Large intestine (tissue), 3 donors: ENCODE measurements at regions not wholly inside any gene's neighbourhood (a gene's known extent, or its start where the extent isn't known, plus 50 kb on each side); places are given as distances from the start of the nearest gene placed in this dataset.

Experiments
- DNase-seq, 2 donors: peaks; one replicate each; pipeline versions ENCODE4 v3.0.0 to v3.0.0-alpha.2; 2013
- H3K27ac ChIP-seq: one replicate; pipeline ENCODE4 v1.5.1; 2013; ENCODE audit warnings: low read length
- H3K27me3 ChIP-seq: 2 replicates; pipeline ENCODE4 v1.6.1; 2013; ENCODE audit warnings: low read length; ENCODE audit not compliant: control insufficient read depth, insufficient read depth
- H3K36me3 ChIP-seq: 2 replicates; pipeline ENCODE4 v1.6.1; 2013; ENCODE audit warnings: low read length; ENCODE audit not compliant: control insufficient read depth, insufficient read depth
- H3K4me1 ChIP-seq: one replicate; pipeline ENCODE4 v1.6.1; 2013; ENCODE audit warnings: low read length; ENCODE audit not compliant: control insufficient read depth, insufficient read depth
- H3K4me3 ChIP-seq: one replicate; pipeline ENCODE4 v1.5.1; 2013; ENCODE audit warnings: low read length
- H3K9me3 ChIP-seq: one replicate; pipeline ENCODE4 v1.6.1; 2013; ENCODE audit warnings: mild to moderate bottlenecking, low read depth, low read length, moderate library complexity; ENCODE audit not compliant: control insufficient read depth
- WGBS: methylation state at CpG from one replicate; pipeline ENCODE4 v1.1.5; 2013; ENCODE audit warnings: low lambda C conversion rate; ENCODE audit not compliant: insufficient coverage; 5-methylcytosine and 5-hydroxymethylcytosine counted together

DNA sequence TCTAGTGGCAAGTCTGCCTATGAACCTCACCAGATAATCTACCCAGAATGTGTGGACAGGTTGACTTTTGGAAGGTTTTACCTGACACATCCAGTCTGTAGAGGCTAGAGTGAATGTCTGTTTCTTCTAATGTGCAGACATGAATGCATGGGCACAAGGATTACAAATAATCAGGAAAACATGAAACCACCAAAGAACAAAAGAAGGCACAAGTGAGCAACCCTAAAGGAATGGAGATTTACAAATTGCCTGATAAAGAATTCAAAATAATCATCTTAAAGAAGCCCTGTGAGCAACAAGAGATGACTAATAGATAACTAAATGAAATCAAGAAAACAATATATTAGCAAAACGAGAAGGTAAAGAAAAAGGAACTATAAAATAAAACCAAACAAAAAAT, 876.1 kb upstream of the ADGRB3 start:
- H3K4me3 ChIP-seq, result no peak overlapping the region
- H3K36me3 ChIP-seq, result no peaks in the 10 kb centered on the region
- no peaks in the 10 kb centered on the region for H3K4me1 ChIP-seq
- no peak for DNase-seq
- no peaks in the 10 kb centered on the region for H3K9me3 ChIP-seq
- H3K27me3 ChIP-seq, result no peaks in the 10 kb centered on the region
- 100% methylated on average over 1 of the region's 1 CpG for WGBS
- H3K27ac ChIP-seq, result no peak overlapping the region

DNA sequence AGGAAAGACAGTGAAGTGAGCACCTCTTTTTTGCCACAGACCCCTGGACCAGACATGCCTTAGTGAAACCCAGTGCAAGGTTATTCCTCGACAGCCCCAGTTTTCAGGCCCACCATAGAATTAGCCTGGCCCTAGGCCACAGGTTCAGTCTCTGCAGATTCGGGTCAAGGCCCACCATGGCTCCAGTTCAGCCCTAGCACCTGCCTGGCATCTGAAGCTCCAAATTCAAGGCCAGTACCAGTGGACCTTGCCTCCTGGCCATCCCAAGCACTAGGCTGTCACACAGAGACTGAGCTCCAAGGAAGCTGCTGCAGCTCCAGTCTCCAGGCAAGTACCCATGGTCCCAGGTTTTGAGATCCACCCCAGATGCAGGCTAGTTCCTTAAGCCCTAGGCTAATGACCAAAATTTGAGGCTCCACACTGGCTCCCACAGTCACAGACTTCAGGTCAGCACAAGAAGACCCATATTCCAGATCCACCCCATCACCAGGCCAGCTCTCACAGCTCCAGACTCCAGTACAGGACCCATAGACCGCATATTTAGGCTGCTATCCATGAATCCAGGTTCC, 877.5 kb upstream of the ADGRB3 start:
- Histone ChIP-seq H3K4me3 (no peak overlapping the region), H3K27ac (no peak overlapping the region)
- WGBS, result no CpG with 5 or more reads among the region's 3 CpGs

DNA sequence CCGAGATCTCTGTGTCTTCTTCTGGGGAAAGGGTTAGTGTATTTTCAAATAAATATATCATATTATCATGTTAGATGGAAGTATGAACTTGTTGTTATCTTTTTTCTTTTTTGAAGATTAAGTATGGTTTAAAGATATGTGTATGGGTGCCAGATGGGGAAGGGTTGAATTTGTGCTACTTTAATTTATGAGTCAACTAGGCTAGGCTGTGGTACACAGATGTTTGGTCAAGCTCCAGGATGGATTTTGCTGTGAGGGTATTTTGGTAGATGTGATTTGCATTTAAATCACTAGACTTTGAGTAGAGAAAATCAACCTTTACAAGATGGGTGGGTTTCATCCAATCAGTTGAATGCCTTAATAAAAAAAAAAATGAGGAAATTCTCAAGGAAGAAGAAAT, 886.6 kb upstream of the ADGRB3 start:
- DNase-seq, result no peak

More for the DNA sequence above, 877.5 kb upstream of the ADGRB3 start:
- Histone ChIP-seq H3K36me3 (no peaks in the 10 kb centered on the region), H3K4me1 (no peaks in the 10 kb centered on the region), H3K9me3 (peaks cover 1% of the 10 kb centered on the region), H3K27me3 (no peaks in the 10 kb centered on the region)
- DNase-seq, result no peak

GRCh38 chr6:67736816-67737215, 898.3 kb upstream of the ADGRB3 start:
- peaks cover 7% of the 10 kb centered on the region for H3K9me3 ChIP-seq

More for the DNA sequence above, 886.6 kb upstream of the ADGRB3 start:
- no peaks in the 10 kb centered on the region for H3K4me1 ChIP-seq
- H3K36me3 ChIP-seq, result no peaks in the 10 kb centered on the region
- no peak overlapping the region for H3K27ac ChIP-seq
- no peaks in the 10 kb centered on the region for H3K27me3 ChIP-seq
- WGBS, result 88% methylated on average over 1 of the region's 1 CpG
- H3K9me3 ChIP-seq, result peaks cover 5% of the 10 kb centered on the region
- no peak overlapping the region for H3K4me3 ChIP-seq

GRCh38 chr6:67736161-67736560, 898.9 kb upstream of the ADGRB3 start:
- peaks cover 7% of the 10 kb centered on the region for H3K9me3 ChIP-seq
- H3K4me1 ChIP-seq, result no peaks in the 10 kb centered on the region
- H3K4me3 ChIP-seq, result no peak overlapping the region
- DNase-seq, result no peak
- H3K27ac ChIP-seq, result no peak overlapping the region
- H3K27me3 ChIP-seq, result no peaks in the 10 kb centered on the region
- no peaks in the 10 kb centered on the region for H3K36me3 ChIP-seq

More at GRCh38 chr6:67736816-67737215, 898.3 kb upstream of the ADGRB3 start:
- DNase-seq, result no peak
- Histone ChIP-seq H3K36me3 (no peaks in the 10 kb centered on the region), H3K4me3 (no peak overlapping the region), H3K27ac (no peak overlapping the region), H3K4me1 (no peaks in the 10 kb centered on the region), H3K27me3 (no peaks in the 10 kb centered on the region)

- no peak overlapping the region for H3K4me3 ChIP-seq
- H3K27me3 ChIP-seq, result no peaks in the 10 kb centered on the region
- no peak for DNase-seq
- H3K36me3 ChIP-seq, result no peaks in the 10 kb centered on the region
- peaks cover 7% of the 10 kb centered on the region for H3K9me3 ChIP-seq
- 89% methylated on average over 1 of the region's 1 CpG for WGBS
- no peaks in the 10 kb centered on the region for H3K4me1 ChIP-seq
- H3K27ac ChIP-seq, result no peak overlapping the region
Observed at GRCh38 chr6:67735623-67736022, 899.5 kb upstream of the ADGRB3 start.

- no peak for DNase-seq
- Histone ChIP-seq H3K27me3 (no peaks in the 10 kb centered on the region), H3K9me3 (peaks cover 8% of the 10 kb centered on the region), H3K4me1 (no peaks in the 10 kb centered on the region), H3K4me3 (no peak overlapping the region), H3K36me3 (no peaks in the 10 kb centered on the region), H3K27ac (no peak overlapping the region)
- WGBS, result 100% methylated on average over 1 of the region's 14 CpGs
Observed at GRCh38 chr6:67722861-67723261, 912.2 kb upstream of the ADGRB3 start.

DNA sequence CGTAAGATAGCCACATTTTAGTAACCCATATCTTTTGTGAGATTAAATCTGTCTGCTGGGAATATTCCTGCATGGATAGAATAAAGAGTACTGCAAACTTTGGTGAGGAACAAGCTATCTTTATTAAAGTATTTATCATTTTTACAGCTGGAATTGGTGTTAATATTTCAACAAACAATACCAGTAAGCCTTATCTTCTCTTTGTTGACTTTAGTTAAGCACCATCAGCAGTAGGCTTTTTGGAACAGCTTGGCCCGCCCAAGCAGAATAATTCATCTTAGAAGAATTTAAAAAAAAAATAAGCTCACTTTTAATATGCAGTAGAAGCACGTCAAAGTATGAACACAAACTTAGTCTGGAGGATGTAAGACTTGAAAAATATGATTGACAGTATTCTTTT, 917.8 kb upstream of the ADGRB3 start:
- 20% methylated on average over 3 of the region's 3 CpGs for WGBS
- DNase-seq, result no peak
- H3K36me3 ChIP-seq, result no peaks in the 10 kb centered on the region

DNA sequence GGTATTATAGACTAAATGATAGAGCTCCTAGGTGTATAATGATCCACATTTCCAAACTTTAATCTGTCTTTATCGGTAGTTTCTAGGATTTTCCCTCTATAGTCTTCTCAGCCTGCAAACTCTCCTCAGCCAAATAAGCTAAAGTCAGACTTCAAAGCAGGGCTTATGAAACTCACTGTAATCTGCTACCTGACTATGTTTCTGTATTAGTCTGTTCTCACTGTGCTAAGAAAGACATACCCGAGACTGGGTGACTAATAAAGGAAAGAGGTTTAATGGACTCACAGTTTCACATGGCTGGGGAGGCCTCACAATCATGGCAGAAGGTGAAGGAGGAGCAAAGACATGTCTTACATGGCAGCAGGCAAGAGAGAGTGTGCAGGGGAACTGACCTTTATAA, 928.7 kb upstream of the ADGRB3 start:
- Histone ChIP-seq H3K9me3 (peaks cover 3% of the 10 kb centered on the region), H3K36me3 (no peaks in the 10 kb centered on the region), H3K27ac (no peak overlapping the region), H3K4me1 (no peaks in the 10 kb centered on the region), H3K27me3 (no peaks in the 10 kb centered on the region), H3K4me3 (no peak overlapping the region)
- DNase-seq, result no peak
- WGBS, result no CpG with 5 or more reads among the region's 2 CpGs

More for the DNA sequence above, 917.8 kb upstream of the ADGRB3 start:
- Histone ChIP-seq H3K27ac (no peak overlapping the region), H3K9me3 (no peaks in the 10 kb centered on the region), H3K4me1 (no peaks in the 10 kb centered on the region), H3K4me3 (no peak overlapping the region), H3K27me3 (no peaks in the 10 kb centered on the region)

DNA sequence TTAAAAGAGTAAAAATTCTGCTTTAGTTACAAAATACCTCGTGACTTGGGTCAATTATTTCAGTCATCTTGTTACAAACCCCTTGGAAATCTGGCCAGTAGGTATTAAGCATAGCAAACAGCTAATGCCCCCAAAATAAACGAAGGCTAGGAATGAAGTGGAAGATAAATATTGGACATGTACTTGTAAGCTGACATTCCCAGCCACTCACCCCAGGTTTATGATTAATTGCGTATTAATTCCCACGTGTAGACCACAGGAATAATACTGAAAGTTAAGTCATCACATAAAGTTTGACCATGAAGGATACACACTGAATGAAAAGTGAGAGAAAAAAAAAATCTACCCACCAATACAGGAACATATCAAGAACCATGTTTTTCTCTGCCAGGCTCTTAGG, 936.5 kb upstream of the ADGRB3 start:
- Histone ChIP-seq H3K36me3 (no peaks in the 10 kb centered on the region), H3K4me3 (no peak overlapping the region), H3K9me3 (no peaks in the 10 kb centered on the region), H3K4me1 (no peaks in the 10 kb centered on the region), H3K27ac (no peak overlapping the region), H3K27me3 (no peaks in the 10 kb centered on the region)
- no CpG with 5 or more reads among the region's 4 CpGs for WGBS
- DNase-seq, result no peak

- no peak overlapping the region for H3K4me3 ChIP-seq
- H3K4me1 ChIP-seq, result no peaks in the 10 kb centered on the region
- H3K27me3 ChIP-seq, result no peaks in the 10 kb centered on the region
- no peaks in the 10 kb centered on the region for H3K36me3 ChIP-seq
- no peak overlapping the region for H3K27ac ChIP-seq
- WGBS, result 75% methylated on average over 2 of the region's 4 CpGs
- H3K9me3 ChIP-seq, result no peaks in the 10 kb centered on the region
- no peak for DNase-seq
Observed at GRCh38 chr6:67694127-67694526, 941.0 kb upstream of the ADGRB3 start.
